SK-N-DZ (cell line): ENCODE measurements at regions not wholly inside any gene's neighbourhood (a gene's known extent, or its start where the extent isn't known, plus 50 kb on each side); places are given as distances from the start of the nearest gene placed in this dataset.

Source experiments
- DNase-seq: peaks from one replicate; pipeline ENCODE4 v3.0.0-alpha.2; 2015; ENCODE audit warnings: low spot score

DNA sequence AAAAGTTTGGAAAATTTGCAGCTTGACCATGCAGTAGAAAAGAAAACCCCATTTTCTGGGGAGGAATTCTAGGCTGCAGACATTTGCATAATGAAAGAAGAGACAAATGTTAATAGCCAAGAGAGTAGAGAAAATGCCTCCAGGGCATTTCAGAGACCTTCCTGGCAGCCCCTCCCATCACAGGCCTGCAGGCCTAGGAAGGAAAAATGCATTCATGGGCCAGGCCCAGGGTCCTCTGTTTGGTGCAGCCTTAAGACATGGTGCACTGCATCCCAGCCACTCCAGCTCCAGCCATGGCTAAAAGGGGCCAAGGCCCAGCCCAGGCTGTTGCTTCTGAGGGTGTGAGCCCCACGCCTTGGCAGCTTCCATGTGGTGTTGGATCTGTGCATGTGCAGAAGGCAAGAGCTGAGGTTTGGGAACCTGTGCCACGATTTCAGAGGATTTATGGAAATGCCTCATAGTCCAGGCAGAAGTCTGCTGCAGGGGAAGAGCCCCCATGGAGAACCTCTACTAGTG, 75.0 kb upstream of the OR13F1 start:
- no peak for DNase-seq

DNA sequence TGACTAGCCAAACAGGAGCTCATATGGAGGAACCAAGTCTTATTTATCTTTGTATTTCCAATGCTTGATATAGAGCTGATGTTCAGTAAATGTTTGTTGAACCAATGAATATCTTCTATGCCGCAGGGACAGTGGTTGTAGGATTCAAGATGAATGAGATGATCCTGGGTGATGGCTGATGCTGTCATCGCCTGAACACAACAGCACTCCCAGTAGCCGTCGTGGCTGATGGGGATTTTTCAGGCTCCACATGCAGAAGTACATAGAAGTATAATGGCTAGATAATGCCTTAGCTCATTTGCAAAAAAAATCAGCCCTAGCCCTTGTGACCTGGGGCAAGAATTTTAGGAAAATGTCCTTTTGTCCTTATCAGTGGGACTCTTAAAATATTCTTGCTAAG, 69.0 kb upstream of the OR13F1 start:
- DNase-seq: no peak

DNA sequence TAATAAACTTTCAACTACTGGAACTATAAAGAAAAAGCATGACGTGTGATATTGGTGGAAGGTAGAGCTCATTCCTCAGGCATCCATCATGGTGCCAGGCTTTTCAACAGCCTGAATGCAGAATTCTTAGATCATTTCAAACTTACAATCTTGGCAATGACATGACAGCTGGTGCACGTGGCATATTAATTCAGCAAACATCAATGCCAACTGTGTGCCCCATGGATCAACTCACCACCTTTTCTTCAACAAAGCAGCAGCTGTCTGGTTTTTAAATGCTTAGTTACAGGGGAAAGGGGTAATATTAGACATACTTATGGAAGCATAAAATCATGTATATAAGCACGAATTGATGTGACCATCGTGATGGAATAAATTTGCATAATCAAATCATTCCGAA, 56.0 kb upstream of the OR13F1 start:
- no peak for DNase-seq
